Endodermal cell (in vitro differentiated cells): ENCODE measurements at regions not wholly inside any gene's neighbourhood (a gene's known extent, or its start where the extent isn't known, plus 50 kb on each side); places are given as distances from the start of the nearest gene placed in this dataset.

ENCODE experiments used
- DNase-seq: peaks from one replicate; pipeline ENCODE4 v3.0.0-alpha.2; 2017
- H3K27ac ChIP-seq: 2 replicates; pipeline ENCODE4 v1.5.1; 2013; ENCODE audit warnings: mild to moderate bottlenecking, low read depth, low read length, moderate library complexity
- H3K27me3 ChIP-seq: 2 replicates; pipeline ENCODE4 v1.6.1; 2013; ENCODE audit warnings: mild to moderate bottlenecking, low read length, moderate library complexity; ENCODE audit not compliant: insufficient read depth, control insufficient read depth, poor library complexity, severe bottlenecking
- H3K36me3 ChIP-seq: 2 replicates; pipeline ENCODE4 v1.7.0; 2013; ENCODE audit warnings: mild to moderate bottlenecking, low read length, moderate library complexity; ENCODE audit not compliant: control insufficient read depth, insufficient read depth
- H3K4me1 ChIP-seq: one replicate; pipeline ENCODE4 v1.7.0; 2013; ENCODE audit warnings: low read length; ENCODE audit not compliant: control insufficient read depth, insufficient read depth
- H3K4me3 ChIP-seq: 2 replicates; pipeline ENCODE4 v1.5.1; 2013; ENCODE audit warnings: mild to moderate bottlenecking, low read length, moderate library complexity
- H3K9ac ChIP-seq: 2 replicates; pipeline ENCODE4 v1.6.1; 2013; ENCODE audit warnings: mild to moderate bottlenecking, low read length, moderate library complexity; ENCODE audit not compliant: poor library complexity, severe bottlenecking; ENCODE audit errors: extremely low read depth
- H3K9me3 ChIP-seq: 2 replicates; pipeline ENCODE4 v1.6.1; 2013; ENCODE audit warnings: mild to moderate bottlenecking, low read length, moderate library complexity; ENCODE audit not compliant: control insufficient read depth
- H3K27ac Mint-ChIP-seq: 2 replicates; pipeline ENCODE4 v1.8.0; 2020; ENCODE audit warnings: mixed read lengths
- H3K27me3 Mint-ChIP-seq: 2 replicates; pipeline ENCODE4 v1.8.0; 2021; ENCODE audit warnings: mild to moderate bottlenecking, mixed read lengths; ENCODE audit not compliant: insufficient read depth
- H3K36me3 Mint-ChIP-seq: 2 replicates; pipeline ENCODE4 v1.8.0; 2020; ENCODE audit warnings: low read depth, mixed read lengths
- H3K4me1 Mint-ChIP-seq: 2 replicates; pipeline ENCODE4 v1.8.0; 2020; ENCODE audit warnings: mixed read lengths
- H3K4me3 Mint-ChIP-seq: 2 replicates; pipeline ENCODE4 v1.8.0; 2020; ENCODE audit warnings: mild to moderate bottlenecking, moderate library complexity, mixed read lengths
- H3K9me3 Mint-ChIP-seq: 2 replicates; pipeline ENCODE4 v1.8.0; 2020; ENCODE audit warnings: mild to moderate bottlenecking, mixed read lengths
- CTCF ChIP-seq: fragments of 200-600 bp; sonication (generic); conservative IDR thresholded peaks from 2 replicates; pipeline ENCODE4 v1.5.0; 2021; ENCODE audit warnings: antibody characterized with exemption, mild to moderate bottlenecking
- WGBS, 2 experiments: methylation state at CpG; one replicate each; pipeline versions ENCODE4 v1.1.5 to v1.1.7; 2013; ENCODE audit warnings: missing lambda C conversion rate in 2 of 2, mixed read lengths in 1 of 2; ENCODE audit not compliant: insufficient coverage in 1 of 2, insufficient read length in 1 of 2; 5-methylcytosine and 5-hydroxymethylcytosine counted together

GRCh38 chr12:45131506-45131905 is 80.6 kb upstream of the DBX2 start:
- Mint-ChIP-seq H3K36me3 (no peaks in the 10 kb centered on the region), H3K27ac (no peak overlapping the region), H3K4me1 (peaks cover 25% of the 10 kb centered on the region), H3K27me3 (peaks cover 6% of the 10 kb centered on the region), H3K9me3 (peaks cover 21% of the 10 kb centered on the region), H3K4me3 (no peak overlapping the region)
- H3K27me3 ChIP-seq: no peaks in the 10 kb centered on the region
- H3K4me3 ChIP-seq: no peak overlapping the region
- H3K4me1 ChIP-seq: peaks cover 11% of the 10 kb centered on the region
- no peaks in the 10 kb centered on the region for H3K9me3 ChIP-seq
- H3K27ac ChIP-seq: no peak overlapping the region
- H3K36me3 ChIP-seq: no peaks in the 10 kb centered on the region
- no peak for TF ChIP-seq CTCF
- no peak for DNase-seq
- no peak overlapping the region for H3K9ac ChIP-seq

DNA sequence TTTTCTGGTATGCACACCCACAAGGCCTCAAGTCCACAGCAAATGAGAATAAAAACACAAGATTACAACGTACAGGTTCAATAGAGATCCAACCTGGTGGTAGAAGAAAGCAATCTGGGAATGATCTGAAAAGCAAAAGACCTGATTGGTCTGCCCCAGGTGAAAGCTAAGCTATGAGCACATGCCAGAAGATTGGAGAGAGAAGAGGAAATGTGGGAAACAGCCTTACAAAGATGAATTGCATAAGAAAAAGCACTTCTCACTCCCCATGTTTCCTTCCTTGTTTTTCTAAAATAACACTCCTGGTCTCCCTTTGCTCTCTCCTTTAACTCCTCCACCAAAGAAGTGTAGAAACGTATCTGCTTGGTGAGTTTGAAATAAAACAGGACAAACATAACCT is 77.3 kb upstream of the ANO6 start:
- H3K27me3 ChIP-seq: no peaks in the 10 kb centered on the region
- no peaks in the 10 kb centered on the region for H3K4me1 ChIP-seq
- H3K9ac ChIP-seq: no peak overlapping the region
- H3K27ac Mint-ChIP-seq: no peak overlapping the region
- H3K9me3 Mint-ChIP-seq: peaks cover 20% of the 10 kb centered on the region
- H3K27me3 Mint-ChIP-seq: peaks cover 18% of the 10 kb centered on the region
- H3K36me3 ChIP-seq: no peaks in the 10 kb centered on the region
- no peak overlapping the region for H3K4me3 Mint-ChIP-seq
- WGBS, 2 experiments: 67 to 100% methylated on average over 1 to 2 of the region's 2 CpGs
- no peaks in the 10 kb centered on the region for H3K9me3 ChIP-seq
- H3K36me3 Mint-ChIP-seq: no peaks in the 10 kb centered on the region
- DNase-seq: no peak
- no peak overlapping the region for H3K4me3 ChIP-seq
- peaks cover 4% of the 10 kb centered on the region for H3K4me1 Mint-ChIP-seq
- H3K27ac ChIP-seq: no peak overlapping the region
- TF ChIP-seq CTCF: no peak

GRCh38 chr12:45148006-45148405 is 67.9 kb upstream of the ANO6 start:
- no peak overlapping the region for H3K9ac ChIP-seq
- no peak overlapping the region for H3K4me3 Mint-ChIP-seq
- no peaks in the 10 kb centered on the region for H3K36me3 ChIP-seq
- no peaks in the 10 kb centered on the region for H3K4me1 Mint-ChIP-seq
- peaks cover 23% of the 10 kb centered on the region for H3K27me3 Mint-ChIP-seq
- no peak overlapping the region for H3K27ac Mint-ChIP-seq
- no peak overlapping the region for H3K27ac ChIP-seq
- no peaks in the 10 kb centered on the region for H3K36me3 Mint-ChIP-seq
- DNase-seq: no peak
- peaks cover 6% of the 10 kb centered on the region for H3K27me3 ChIP-seq
- H3K4me1 ChIP-seq: no peaks in the 10 kb centered on the region
- H3K9me3 ChIP-seq: peaks cover 15% of the 10 kb centered on the region
- no peak for TF ChIP-seq CTCF
- H3K4me3 ChIP-seq: no peak overlapping the region
- peaks cover 18% of the 10 kb centered on the region for H3K9me3 Mint-ChIP-seq
- 80 to 96% methylated on average over 1 of the region's 1 CpG for WGBS, 2 experiments
